ENCODE measurements at regions not wholly inside any gene's neighbourhood (a gene's known extent, or its start where the extent isn't known, plus 50 kb on each side); places are given as distances from the start of the nearest gene placed in this dataset.

DNA sequence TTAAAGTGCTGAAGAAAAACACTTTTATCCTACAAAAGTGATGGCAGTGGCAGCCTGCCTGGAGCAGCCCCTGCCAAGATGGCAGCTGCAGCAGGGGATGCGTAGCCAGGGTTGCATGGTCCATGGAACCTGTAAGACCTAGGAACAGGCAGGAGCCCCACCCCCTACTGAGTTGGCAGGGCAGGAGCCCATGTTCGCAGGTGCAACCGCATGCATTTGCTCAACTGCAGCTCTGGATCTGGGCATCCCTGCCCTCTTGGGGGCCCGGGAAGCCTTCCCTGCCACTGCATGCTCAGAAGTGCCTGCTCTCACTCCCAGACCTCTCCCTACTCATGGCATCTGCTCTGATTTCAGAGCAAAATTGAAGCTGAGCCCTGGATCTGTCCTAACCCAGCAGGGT, 779.6 kb downstream of the CDH18 start:
- FAIRE-seq (no peak), DNase-seq (ENCODE audit: low read depth in 1 of 2, low spot score in 2 of 2) (no peak)
- H4K8ac ChIP-seq (ENCODE audit: extremely low read depth, insufficient read depth, low read length) = no peak overlapping the region
- H2BK5ac ChIP-seq (ENCODE audit: low read depth, low read length) = no peak overlapping the region
- H3K27me3 ChIP-seq (replicated peaks in 1 of 4; ENCODE audit: control insufficient read depth in 3 of 4, extremely low read depth in 1 of 4, insufficient read depth in 3 of 4, low read length in 3 of 4) = no peaks in the 10 kb centered on the region
- H3K14ac ChIP-seq (ENCODE audit: insufficient read length) = no peak overlapping the region
- H2AK5ac ChIP-seq (ENCODE audit: low read depth, low read length) = no peak overlapping the region
- H4K5ac ChIP-seq (ENCODE audit: insufficient read length, low read depth, low read length) = no peak overlapping the region
- no peaks in the 10 kb centered on the region for H3K9me3 ChIP-seq (ENCODE audit: insufficient read depth in 2 of 2, low read depth in 1 of 2, low read length in 1 of 2)
- H2BK120ac ChIP-seq (replicated peaks; ENCODE audit: low read depth, low read length) = no peak overlapping the region
- no peaks in the 10 kb centered on the region for H3K79me2 ChIP-seq (ENCODE audit: control insufficient read depth in 1 of 2, insufficient read depth in 2 of 2, low read length in 2 of 2)
- H3K18ac ChIP-seq (ENCODE audit: extremely low read depth, low read length) = no peak overlapping the region
- H2BK15ac ChIP-seq (ENCODE audit: low read length) = no peak overlapping the region
- no peak overlapping the region for H3K4me3 ChIP-seq (ENCODE audit: extremely low read depth in 1 of 4, insufficient read depth in 2 of 4, low read depth in 3 of 4, low read length in 4 of 4)
- no peaks in the 10 kb centered on the region for H4K20me1 ChIP-seq (replicated peaks in 1 of 2; ENCODE audit: control insufficient read depth in 1 of 2, insufficient read depth in 2 of 2, low read length in 2 of 2)
- no peak overlapping the region for H3K56ac ChIP-seq (replicated peaks; ENCODE audit: insufficient read length, low read depth, low read length)
- no peak overlapping the region for H4K91ac ChIP-seq (replicated peaks; ENCODE audit: insufficient read length, low read length)
- no peak overlapping the region for H2AFZ ChIP-seq (ENCODE audit: low read length)
- H3K4ac ChIP-seq (replicated peaks; ENCODE audit: insufficient read length, low read depth, low read length) = no peak overlapping the region
- CTCF ChIA-PET (ENCODE audit: partially characterized antibody) = no interaction called here
- H2BK12ac ChIP-seq (ENCODE audit: low read depth, low read length) = no peak overlapping the region
- TF ChIP-seq CEBPB (IDR thresholded peaks at IDR 0.05; ENCODE audit: low read depth, low read length) (no peak), NANOG (IDR thresholded peaks at IDR 0.05; ENCODE audit: insufficient read depth, low read depth, low read length, poor library complexity, severe bottlenecking) (no peak), EP300 (IDR thresholded peaks at IDR 0.05; ENCODE audit: borderline replicate concordance in 1 of 2, low read depth in 2 of 2, low read length in 2 of 2) (no peak), KDM4A (IDR thresholded peaks at IDR 0.05; ENCODE audit: low read depth, low read length, severe bottlenecking) (no peak), POU5F1 (IDR thresholded peaks at IDR 0.05; ENCODE audit: low read depth, low read length) (no peak), CBX8 (IDR thresholded peaks at IDR 0.05; ENCODE audit: borderline replicate concordance, low read depth, low read length) (no peak), EGR1 (IDR thresholded peaks at IDR 0.05; ENCODE audit: borderline replicate concordance, low read depth, low read length) (no peak), POLR2AphosphoS5 (IDR thresholded peaks at IDR 0.05; ENCODE audit: low read depth, low read length) (no peak), HDAC2 (IDR thresholded peaks at IDR 0.05; ENCODE audit: borderline replicate concordance in 1 of 2, low read depth in 2 of 2, low read length in 2 of 2) (no peak), SP4 (IDR thresholded peaks at IDR 0.05; ENCODE audit: low read length) (no peak), POLR2A (IDR thresholded peaks at IDR 0.05; ENCODE audit: control extremely low read depth in 1 of 2, low read depth in 2 of 2, low read length in 2 of 2) (no peak), YY1 (IDR thresholded peaks at IDR 0.05; ENCODE audit: low read depth, low read length) (no peak), GTF2F1 (IDR thresholded peaks at IDR 0.05; ENCODE audit: borderline replicate concordance, low read depth, low read length) (no peak), SIX5 (IDR thresholded peaks at IDR 0.05; ENCODE audit: low read depth, low read length) (no peak), FOSL1 (IDR thresholded peaks at IDR 0.05; ENCODE audit: insufficient read depth, low read depth, low read length) (no peak), ZNF274 (IDR thresholded peaks at IDR 0.05; ENCODE audit: borderline replicate concordance, extremely low read depth, low read length) (no peak)
- H3K4me1 ChIP-seq (replicated peaks in 1 of 4; ENCODE audit: control insufficient read depth in 3 of 4, insufficient read depth in 4 of 4, low read length in 3 of 4) = no peaks in the 10 kb centered on the region
- no peak overlapping the region for H3K4me2 ChIP-seq (ENCODE audit: insufficient read depth in 1 of 2, low read depth in 2 of 2, low read length in 2 of 2)
- WGBS, 2 experiments (ENCODE audit: extremely low coverage in 1 of 2, insufficient coverage in 1 of 2, insufficient read length in 1 of 2, insufficient replicate concordance in 2 of 2, low coverage in 1 of 2, low lambda C conversion rate in 2 of 2, missing lambda C conversion rate in 1 of 2) = 80% methylated on average over 4 of the region's 4 CpGs; no CpG with 5 or more reads in 1 of the 2 experiments
- no peak overlapping the region for H3K23ac ChIP-seq (ENCODE audit: insufficient read length)
- H3K36me3 ChIP-seq (ENCODE audit: control insufficient read depth in 2 of 4, insufficient read depth in 4 of 4, low read length in 3 of 4) = no peaks in the 10 kb centered on the region
- H2BK20ac ChIP-seq (ENCODE audit: low read length) = no peak overlapping the region
- H3K79me1 ChIP-seq (ENCODE audit: low read depth, low read length) = no peaks in the 10 kb centered on the region
- H3K27ac ChIP-seq (ENCODE audit: low read depth, low read length) = no peak overlapping the region
- POLR2A ChIA-PET (ENCODE audit: partially characterized antibody) = no interaction called here
- H3K23me2 ChIP-seq (ENCODE audit: low read depth, low read length) = no peaks in the 10 kb centered on the region
- no peak overlapping the region for H3K9ac ChIP-seq (replicated peaks in 1 of 4; ENCODE audit: extremely low read depth in 1 of 4, low read depth in 3 of 4, low read length in 3 of 4)

Measured in H1 (cell line).